HG03378 (cell line): ENCODE measurements at regions not wholly inside any gene's neighbourhood (a gene's known extent, or its start where the extent isn't known, plus 50 kb on each side); places are given as distances from the start of the nearest gene placed in this dataset.
"Not testable (repeated sequence)": the region's sequence is repeated elsewhere in the genome, so short reads cannot be mapped to it uniquely, and the experiment has no call there.

ENCODE experiments used
- ATAC-seq: cut with Tn5 transposase; IDR thresholded peaks from one replicate; pipeline ENCODE4 v1.9.1; 2021; ENCODE audit warnings: mild to moderate bottlenecking, moderate library complexity; ENCODE audit not compliant: unreplicated experiment

- ATAC-seq: no peak
Observed at GRCh38 chr9:29613773-29614172, 2040.5 kb upstream of the C9orf72 start.

- ATAC-seq: no peak
Observed at GRCh38 chr9:29616844-29617243, 2043.6 kb upstream of the C9orf72 start.

- no peak for ATAC-seq
Observed at GRCh38 chr9:29625292-29625731, 2052.0 kb upstream of the C9orf72 start.

- ATAC-seq: no peak
Observed at GRCh38 chr9:29625931-29626330, 2052.7 kb upstream of the C9orf72 start.

GRCh38 chr9:29628856-29629255 lies 2055.6 kb upstream of the C9orf72 start:
- not testable (repeated sequence) for ATAC-seq

- no peak for ATAC-seq
Observed at GRCh38 chr9:29637471-29638237, 2064.4 kb upstream of the C9orf72 start.

GRCh38 chr9:29640507-29640906 lies 2067.2 kb upstream of the C9orf72 start:
- ATAC-seq: no peak

GRCh38 chr9:29644514-29644913 lies 2071.2 kb upstream of the C9orf72 start:
- ATAC-seq: no peak

GRCh38 chr9:29647451-29647850 lies 2074.2 kb upstream of the C9orf72 start:
- ATAC-seq: no peak

- no peak for ATAC-seq
Observed at GRCh38 chr9:29648132-29648531, 2074.9 kb upstream of the C9orf72 start.

GRCh38 chr9:29648601-29649000 lies 2075.3 kb upstream of the C9orf72 start:
- no peak for ATAC-seq

GRCh38 chr9:29656641-29657406 lies 2083.5 kb upstream of the C9orf72 start:
- no peak for ATAC-seq

GRCh38 chr9:29657821-29658220 lies 2084.5 kb upstream of the C9orf72 start:
- ATAC-seq: no peak

GRCh38 chr9:29659014-29659413 lies 2085.7 kb upstream of the C9orf72 start:
- ATAC-seq: no peak

GRCh38 chr9:29659736-29660135 lies 2086.5 kb upstream of the C9orf72 start:
- no peak for ATAC-seq

GRCh38 chr9:29668732-29669131 lies 2095.5 kb upstream of the C9orf72 start:
- no peak for ATAC-seq

GRCh38 chr9:29669613-29670012 lies 2096.3 kb upstream of the C9orf72 start:
- no peak for ATAC-seq

GRCh38 chr9:29685531-29685930 lies 2112.2 kb upstream of the C9orf72 start:
- ATAC-seq: no peak

GRCh38 chr9:29691145-29691544 lies 2117.9 kb upstream of the C9orf72 start:
- ATAC-seq: no peak

- ATAC-seq: no peak
Observed at GRCh38 chr9:29691758-29692407, 2118.6 kb upstream of the C9orf72 start.

GRCh38 chr9:29697011-29697410 lies 2123.7 kb upstream of the C9orf72 start:
- ATAC-seq: no peak

GRCh38 chr9:29701559-29701958 lies 2128.3 kb upstream of the C9orf72 start:
- ATAC-seq: no peak
